ENCODE measurements at regions not wholly inside any gene's neighbourhood (a gene's known extent, or its start where the extent isn't known, plus 50 kb on each side); places are given as distances from the start of the nearest gene placed in this dataset.

DNA sequence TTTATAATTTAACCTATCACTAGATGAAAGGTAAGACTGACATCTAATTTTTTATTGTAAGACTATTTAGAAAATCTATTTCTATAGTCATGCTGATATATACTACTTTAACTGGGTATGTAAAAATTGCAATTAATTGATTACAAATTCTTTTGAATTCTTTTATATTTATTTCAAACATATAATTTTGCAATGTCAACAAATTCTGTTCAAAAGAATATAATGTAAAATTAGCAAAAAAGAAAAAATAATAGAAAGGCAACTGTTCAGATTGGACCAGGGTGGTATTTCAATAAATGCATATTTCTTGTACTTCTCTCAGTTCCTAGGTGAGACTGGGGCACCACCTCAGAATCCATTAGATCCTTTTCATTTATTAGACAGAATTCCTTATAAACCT lies 1053.5 kb upstream of the FBXO33 start:
- Histone ChIP-seq H3K36me3 (ENCODE audit: control insufficient read depth, insufficient read depth, low read length) (no peaks in the 10 kb centered on the region), H3K27me3 (ENCODE audit: control insufficient read depth, insufficient read depth, low read length, poor library complexity, severe bottlenecking) (no peaks in the 10 kb centered on the region), H3K9me3 (ENCODE audit: control insufficient read depth, low read length) (no peaks in the 10 kb centered on the region), H3K4me3 (ENCODE audit: low read length) (no peak overlapping the region), H3K27ac (ENCODE audit: low read depth, low read length) (no peak overlapping the region), H3K9ac (ENCODE audit: extremely low read depth, low read length, poor library complexity, severe bottlenecking) (no peak overlapping the region), H3K4me1 (ENCODE audit: control insufficient read depth, insufficient read depth, low read length) (peaks cover 11% of the 10 kb centered on the region)
- DNase-seq, result no peak
- Mint-ChIP-seq H3K36me3 (ENCODE audit: low read depth) (no peaks in the 10 kb centered on the region), H3K27me3 (ENCODE audit: insufficient read depth) (no peaks in the 10 kb centered on the region), H3K27ac (no peak overlapping the region), H3K4me3 (no peak overlapping the region), H3K4me1 (peaks cover 27% of the 10 kb centered on the region), H3K9me3 (peaks cover 5% of the 10 kb centered on the region)
- TF ChIP-seq, protein P1, sequence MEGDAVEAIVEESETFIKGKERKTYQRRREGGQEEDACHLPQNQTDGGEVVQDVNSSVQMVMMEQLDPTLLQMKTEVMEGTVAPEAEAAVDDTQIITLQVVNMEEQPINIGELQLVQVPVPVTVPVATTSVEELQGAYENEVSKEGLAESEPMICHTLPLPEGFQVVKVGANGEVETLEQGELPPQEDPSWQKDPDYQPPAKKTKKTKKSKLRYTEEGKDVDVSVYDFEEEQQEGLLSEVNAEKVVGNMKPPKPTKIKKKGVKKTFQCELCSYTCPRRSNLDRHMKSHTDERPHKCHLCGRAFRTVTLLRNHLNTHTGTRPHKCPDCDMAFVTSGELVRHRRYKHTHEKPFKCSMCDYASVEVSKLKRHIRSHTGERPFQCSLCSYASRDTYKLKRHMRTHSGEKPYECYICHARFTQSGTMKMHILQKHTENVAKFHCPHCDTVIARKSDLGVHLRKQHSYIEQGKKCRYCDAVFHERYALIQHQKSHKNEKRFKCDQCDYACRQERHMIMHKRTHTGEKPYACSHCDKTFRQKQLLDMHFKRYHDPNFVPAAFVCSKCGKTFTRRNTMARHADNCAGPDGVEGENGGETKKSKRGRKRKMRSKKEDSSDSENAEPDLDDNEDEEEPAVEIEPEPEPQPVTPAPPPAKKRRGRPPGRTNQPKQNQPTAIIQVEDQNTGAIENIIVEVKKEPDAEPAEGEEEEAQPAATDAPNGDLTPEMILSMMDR (conservative IDR thresholded peaks at IDR 0.05), result no peak

DNA sequence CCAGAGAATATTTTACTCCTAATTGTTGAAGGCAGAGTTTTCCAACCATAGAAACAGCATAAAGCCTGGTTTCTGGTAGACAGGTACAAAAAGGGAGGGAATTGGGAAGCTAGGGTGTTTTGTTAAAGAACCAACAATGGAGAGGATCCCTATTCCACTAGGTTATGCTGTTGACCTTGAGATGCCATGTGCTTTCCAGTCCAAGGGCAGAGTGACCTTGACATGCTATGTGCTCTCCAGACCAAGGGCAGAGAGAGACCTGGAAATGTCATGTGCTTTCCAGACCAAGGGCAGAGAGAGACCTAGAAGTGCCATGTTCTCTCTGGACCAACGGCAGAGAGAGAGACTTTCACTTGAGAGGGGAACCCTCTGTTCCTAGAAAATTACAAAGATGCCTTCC lies 1043.8 kb upstream of the FBXO33 start:
- 85 to 100% methylated on average over 1 of the region's 1 CpG for WGBS, 2 experiments (ENCODE audit: insufficient coverage in 1 of 2, insufficient read length in 1 of 2)
- H3K4me3 Mint-ChIP-seq, result no peak overlapping the region
- no peak overlapping the region for H3K4me3 ChIP-seq (ENCODE audit: low read length)
- peaks cover 57% of the 10 kb centered on the region for H3K9me3 ChIP-seq (ENCODE audit: control insufficient read depth, low read length)
- H3K9me3 Mint-ChIP-seq, result peaks cover 57% of the 10 kb centered on the region
- H3K27me3 Mint-ChIP-seq (ENCODE audit: insufficient read depth), result no peaks in the 10 kb centered on the region
- H3K4me1 Mint-ChIP-seq, result no peaks in the 10 kb centered on the region
- no peaks in the 10 kb centered on the region for H3K4me1 ChIP-seq (ENCODE audit: control insufficient read depth, insufficient read depth, low read length)
- no peak for DNase-seq
- H3K36me3 ChIP-seq (ENCODE audit: control insufficient read depth, insufficient read depth, low read length), result no peaks in the 10 kb centered on the region
- peaks cover 14% of the 10 kb centered on the region for H3K36me3 Mint-ChIP-seq (ENCODE audit: low read depth)
- H3K9ac ChIP-seq (ENCODE audit: extremely low read depth, low read length, poor library complexity, severe bottlenecking), result no peak overlapping the region
- no peak overlapping the region for H3K27ac ChIP-seq (ENCODE audit: low read depth, low read length)
- TF ChIP-seq, protein P1 (conservative IDR thresholded peaks at IDR 0.05), result no peak
- no peak overlapping the region for H3K27ac Mint-ChIP-seq
- H3K27me3 ChIP-seq (ENCODE audit: control insufficient read depth, insufficient read depth, low read length, poor library complexity, severe bottlenecking), result no peaks in the 10 kb centered on the region

DNA sequence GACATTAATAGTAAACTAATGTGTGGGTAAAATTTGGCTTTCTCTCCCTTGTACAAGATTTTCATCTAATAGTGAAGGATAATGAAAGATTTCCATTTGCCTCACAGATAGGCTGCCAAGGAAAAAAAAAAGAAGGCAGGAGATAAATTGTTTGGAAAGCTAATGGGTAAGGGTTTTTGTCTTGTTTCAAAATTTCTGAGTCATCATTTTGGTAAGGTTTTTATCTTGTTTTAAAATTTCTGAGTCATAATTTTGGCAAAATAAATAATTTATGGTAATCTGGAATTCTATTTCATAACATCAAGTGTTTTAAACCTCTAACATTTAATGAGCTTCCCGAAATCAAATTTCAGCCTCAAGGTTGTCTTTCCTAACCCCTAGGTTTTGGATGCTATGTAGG lies 1035.7 kb upstream of the FBXO33 start:
- no peaks in the 10 kb centered on the region for H3K4me1 ChIP-seq (ENCODE audit: control insufficient read depth, insufficient read depth, low read length)
- TF ChIP-seq, protein P1 (conservative IDR thresholded peaks at IDR 0.05), result no peak
- no peak overlapping the region for H3K9ac ChIP-seq (ENCODE audit: extremely low read depth, low read length, poor library complexity, severe bottlenecking)
- H3K4me3 Mint-ChIP-seq, result no peak overlapping the region
- H3K27me3 ChIP-seq (ENCODE audit: control insufficient read depth, insufficient read depth, low read length, poor library complexity, severe bottlenecking), result no peaks in the 10 kb centered on the region
- peaks cover 2% of the 10 kb centered on the region for H3K27me3 Mint-ChIP-seq (ENCODE audit: insufficient read depth)
- H3K36me3 Mint-ChIP-seq (ENCODE audit: low read depth), result peaks cover 12% of the 10 kb centered on the region
- no peak for DNase-seq
- no peaks in the 10 kb centered on the region for H3K36me3 ChIP-seq (ENCODE audit: control insufficient read depth, insufficient read depth, low read length)
- H3K9me3 ChIP-seq (ENCODE audit: control insufficient read depth, low read length), result peaks cover 80% of the 10 kb centered on the region
- no peak overlapping the region for H3K27ac Mint-ChIP-seq
- H3K4me3 ChIP-seq (ENCODE audit: low read length), result no peak overlapping the region
- 50% methylated on average over 1 of the region's 1 CpG; no CpG with 5 or more reads in 1 of the 2 experiments for WGBS, 2 experiments (ENCODE audit: insufficient coverage in 1 of 2, insufficient read length in 1 of 2)
- peaks cover 6% of the 10 kb centered on the region for H3K4me1 Mint-ChIP-seq
- no peak overlapping the region for H3K27ac ChIP-seq (ENCODE audit: low read depth, low read length)
- peaks cover 70% of the 10 kb centered on the region for H3K9me3 Mint-ChIP-seq
